HG03565 (cell line): ENCODE measurements at regions not wholly inside any gene's neighbourhood (a gene's known extent, or its start where the extent isn't known, plus 50 kb on each side); places are given as distances from the start of the nearest gene placed in this dataset.

Experiments
- ATAC-seq: cut with Tn5 transposase; IDR thresholded peaks from one replicate; pipeline ENCODE4 v1.9.1; 2021; ENCODE audit warnings: mild to moderate bottlenecking, moderate library complexity; ENCODE audit not compliant: unreplicated experiment

GRCh38 chr2:219987830-219988229, 360.4 kb downstream of the SLC4A3 start:
- ATAC-seq = no peak

DNA sequence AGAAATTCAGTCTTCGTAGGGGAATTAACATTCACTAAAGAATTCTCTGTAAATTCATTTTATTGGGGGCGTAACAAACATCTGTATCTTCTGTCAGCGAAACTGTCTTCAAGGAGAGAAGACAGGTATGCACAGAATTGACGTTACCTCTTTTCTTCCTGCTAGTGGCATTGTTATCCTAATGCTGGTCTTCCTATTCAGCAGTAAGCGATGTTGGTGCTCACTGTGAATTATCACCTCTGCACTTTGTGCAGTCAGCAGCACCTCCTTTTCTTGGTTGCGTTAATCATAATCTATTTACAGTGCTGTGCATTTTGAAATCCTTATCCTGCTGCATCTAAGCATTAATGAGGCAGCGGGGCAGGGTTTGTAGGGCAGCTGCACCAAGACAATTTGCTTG, 362.3 kb downstream of the SLC4A3 start:
- no peak for ATAC-seq

DNA sequence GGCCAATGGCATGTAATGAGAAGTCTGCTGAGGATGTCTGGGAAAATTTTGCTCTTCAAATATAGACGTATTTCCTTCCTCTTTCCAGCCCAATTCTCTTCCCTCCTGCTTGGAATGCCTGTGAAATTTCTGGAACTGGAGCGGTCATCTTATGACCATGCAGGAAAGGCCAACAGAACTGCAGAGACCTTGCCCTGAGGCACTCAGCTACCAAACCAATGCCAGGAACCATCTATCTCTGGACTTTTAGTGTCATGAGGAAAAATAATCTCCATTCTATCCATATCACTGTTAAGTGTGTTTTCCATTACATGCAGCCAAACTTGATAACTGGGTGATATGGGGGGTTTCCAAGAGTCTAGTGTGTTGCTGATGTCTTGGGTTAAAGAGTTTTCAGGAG, 363.7 kb downstream of the SLC4A3 start:
- no peak for ATAC-seq

GRCh38 chr2:219995399-219995798, 368.0 kb downstream of the SLC4A3 start:
- no peak for ATAC-seq

GRCh38 chr2:219995991-219996765, 368.7 kb downstream of the SLC4A3 start:
- no peak for ATAC-seq

DNA sequence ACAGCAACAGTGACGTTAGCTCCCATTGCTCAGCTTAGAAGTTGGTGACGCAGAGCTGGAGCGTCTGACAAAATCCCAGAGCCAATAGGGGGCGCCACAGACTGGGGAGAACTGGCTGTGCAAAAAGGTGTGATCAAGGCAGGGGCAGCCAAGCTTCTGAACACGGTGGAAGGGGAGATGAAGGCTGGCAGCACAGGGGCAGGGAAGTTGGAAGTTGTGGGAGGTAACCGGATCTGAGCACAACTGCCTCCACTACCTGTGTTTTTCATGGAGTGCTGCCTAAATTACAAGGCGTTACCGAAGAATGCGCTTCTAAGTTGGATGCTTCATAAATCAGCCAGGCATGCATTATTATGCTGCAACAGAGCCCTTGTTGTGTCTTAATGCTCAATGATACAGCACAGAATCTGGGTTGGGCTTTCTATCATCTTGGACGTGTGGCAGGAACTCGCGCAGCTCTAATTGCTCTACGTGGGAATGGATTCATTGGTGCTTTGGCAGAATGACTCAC, 370.0 kb downstream of the SLC4A3 start:
- no peak for ATAC-seq

DNA sequence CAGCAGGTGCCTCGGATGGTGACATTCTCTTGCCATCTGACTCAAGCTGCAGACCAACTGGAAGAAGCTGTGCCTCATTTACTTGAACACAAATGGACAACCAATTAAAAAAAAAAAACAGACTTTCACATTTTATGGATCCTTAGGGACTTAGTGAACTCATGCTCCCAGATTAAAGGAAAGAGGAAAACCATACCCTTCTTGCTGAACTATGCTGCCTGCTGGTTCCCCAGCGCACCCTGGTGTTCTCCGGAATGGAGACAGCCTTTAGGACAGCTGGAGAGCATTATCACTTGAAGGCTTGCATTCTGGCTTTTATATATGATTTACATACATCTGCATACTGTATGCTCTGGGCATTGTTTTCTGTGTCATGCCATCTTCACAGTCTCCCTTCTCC, 370.7 kb downstream of the SLC4A3 start:
- ATAC-seq = no peak

GRCh38 chr2:219998714-219999227, 371.3 kb downstream of the SLC4A3 start:
- no peak for ATAC-seq

DNA sequence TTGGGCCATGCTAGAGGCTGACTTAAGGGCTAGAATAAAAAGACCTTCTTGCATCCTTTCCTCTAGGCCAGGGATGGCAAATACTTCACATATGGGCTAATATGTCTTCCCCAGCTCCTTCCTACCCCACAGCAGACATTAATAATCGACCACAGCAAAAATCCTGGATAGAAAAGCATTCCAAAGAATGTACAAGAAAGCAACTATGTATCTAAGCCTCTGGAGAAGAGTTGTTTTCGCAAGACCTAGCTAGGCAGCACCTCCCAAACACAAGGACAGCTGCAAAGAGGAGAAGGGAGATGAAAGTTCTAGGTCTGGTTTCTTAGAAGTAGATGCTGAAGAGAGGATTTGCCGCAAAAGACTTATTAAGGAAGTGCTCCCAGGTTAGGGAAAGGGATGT, 372.6 kb downstream of the SLC4A3 start:
- no peak for ATAC-seq

GRCh38 chr2:220000586-220000985, 373.2 kb downstream of the SLC4A3 start:
- no peak for ATAC-seq

- ATAC-seq = no peak
Observed at GRCh38 chr2:220001751-220002150, 374.3 kb downstream of the SLC4A3 start.

- no peak for ATAC-seq
Observed at GRCh38 chr2:220002251-220002650, 374.8 kb downstream of the SLC4A3 start.

DNA sequence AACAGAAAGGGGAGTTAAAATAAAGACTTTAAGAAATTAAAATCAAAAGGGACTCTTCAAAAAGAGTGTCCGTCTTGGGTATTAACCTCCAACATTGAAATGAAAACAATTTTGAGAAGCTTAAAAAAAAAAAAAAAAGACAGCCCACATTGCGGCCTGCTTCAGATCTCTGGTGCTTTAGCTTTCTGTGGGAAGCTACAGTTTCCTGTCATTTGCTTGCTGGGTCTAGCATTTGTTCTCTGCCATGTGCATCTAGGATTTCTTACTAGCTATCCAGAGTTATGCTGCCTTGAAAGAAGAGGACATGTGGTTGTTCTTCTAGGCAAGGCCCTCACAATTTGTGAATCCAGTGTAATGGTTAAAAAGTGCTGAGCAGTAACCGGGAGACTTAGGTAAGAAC, 375.3 kb downstream of the SLC4A3 start:
- ATAC-seq = no peak

GRCh38 chr2:220005362-220005761, 377.9 kb downstream of the SLC4A3 start:
- ATAC-seq = no peak

DNA sequence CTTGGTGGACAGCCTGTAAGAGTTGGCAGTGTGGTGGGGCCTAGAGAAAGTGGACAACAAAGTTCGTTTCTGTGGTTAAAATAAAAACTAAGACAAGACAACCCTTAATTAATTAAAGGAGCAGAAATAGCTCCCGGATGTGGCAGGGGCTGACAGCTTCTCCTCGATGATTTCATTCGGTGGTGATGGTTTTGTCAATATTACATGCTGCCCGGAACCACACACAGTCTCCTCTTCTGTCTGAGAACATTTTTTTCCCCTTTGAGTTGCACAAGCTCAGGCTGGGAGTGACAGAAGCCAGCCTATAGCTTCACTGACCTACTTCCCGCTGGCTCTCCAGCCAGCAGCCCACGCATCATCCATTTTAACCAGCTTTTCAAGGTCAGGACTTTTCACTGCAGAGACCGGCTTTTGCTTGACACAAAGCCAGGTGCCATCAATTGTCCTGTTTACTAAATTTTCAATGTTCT, 378.8 kb downstream of the SLC4A3 start:
- ATAC-seq = no peak

- no peak for ATAC-seq
Observed at GRCh38 chr2:220011859-220012258, 384.4 kb downstream of the SLC4A3 start.

- no peak for ATAC-seq
Observed at GRCh38 chr2:220014961-220015360, 387.5 kb downstream of the SLC4A3 start.

- ATAC-seq = no peak
Observed at GRCh38 chr2:220015576-220015975, 388.1 kb downstream of the SLC4A3 start.

DNA sequence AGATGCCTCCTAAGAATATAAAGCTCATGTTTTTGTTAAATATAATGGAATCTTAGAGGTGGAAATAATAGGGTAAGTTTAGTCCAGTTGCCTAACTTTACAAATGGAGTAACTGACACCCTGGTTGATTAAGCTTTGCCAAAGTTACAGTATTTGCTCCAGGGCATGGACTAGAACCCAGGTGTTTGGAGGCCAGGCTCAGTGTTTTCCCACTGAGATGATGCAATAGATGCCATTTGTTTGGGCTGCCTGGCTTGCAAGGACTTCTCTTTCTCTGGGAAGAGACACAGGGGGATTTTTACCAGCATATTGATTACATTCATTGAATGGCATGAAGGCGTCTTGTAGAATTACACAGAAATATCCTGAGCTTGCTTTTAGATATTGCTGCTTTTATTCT, 397.8 kb downstream of the SLC4A3 start:
- ATAC-seq = no peak

- no peak for ATAC-seq
Observed at GRCh38 chr2:220029013-220029412, 401.6 kb downstream of the SLC4A3 start.

- no peak for ATAC-seq
Observed at GRCh38 chr2:220033546-220033945, 406.1 kb downstream of the SLC4A3 start.

GRCh38 chr2:220034426-220035130, 407.1 kb downstream of the SLC4A3 start:
- no peak for ATAC-seq
